ENCODE measurements at regions not wholly inside any gene's neighbourhood (a gene's known extent, or its start where the extent isn't known, plus 50 kb on each side); places are given as distances from the start of the nearest gene placed in this dataset.

GRCh38 chr5:162593881-162594280, 526.3 kb downstream of the GABRG2 start:
- peak in 4 of 6 experiments; percentile 11 to 32 (median 17) for TF ChIP-seq CTCF (IDR thresholded peaks at IDR 0.05)
- TF ChIP-seq POLR2A (IDR thresholded peaks at IDR 0.05), result no peak

Data from adrenal gland (tissue), 5 donors.